Smooth muscle cell (in vitro differentiated cells): ENCODE measurements at regions not wholly inside any gene's neighbourhood (a gene's known extent, or its start where the extent isn't known, plus 50 kb on each side); places are given as distances from the start of the nearest gene placed in this dataset.
"Not testable (repeated sequence)": the region's sequence is repeated elsewhere in the genome, so short reads cannot be mapped to it uniquely, and the experiment has no call there.

Source experiments
- DNase-seq: peaks from one replicate; lab custom pipeline; 2025; ENCODE audit not compliant: unreplicated experiment; lab: John Stamatoyannopoulos, UW
- H2AFZ ChIP-seq: fragments of 200-600 bp; sonication (generic); 2 replicates; pipeline ENCODE4 v1.6.0; 2016; ENCODE audit warnings: antibody characterized with exemption, low read depth, mild to moderate bottlenecking
- H3F3A ChIP-seq: fragments of 200-600 bp; sonication (generic); 2 replicates; pipeline ENCODE4 v1.6.0; 2017; ENCODE audit warnings: antibody characterized with exemption, low read depth
- H3K27ac ChIP-seq: fragments of 200-600 bp; sonication (generic); 2 replicates; pipeline ENCODE4 v1.5.1; 2016; ENCODE audit warnings: low read depth, mild to moderate bottlenecking
- H3K27me3 ChIP-seq: fragments of 200-600 bp; sonication (generic); 2 replicates; pipeline ENCODE4 v1.6.1; 2016; ENCODE audit warnings: low read depth, mild to moderate bottlenecking
- H3K36me3 ChIP-seq: fragments of 200-600 bp; sonication (generic); 2 replicates; pipeline ENCODE4 v1.5.1; 2016; ENCODE audit warnings: low read depth
- H3K4me1 ChIP-seq: fragments of 200-600 bp; sonication (generic); 2 replicates; pipeline ENCODE4 v1.5.1; 2016; ENCODE audit warnings: low read depth
- H3K4me2 ChIP-seq: fragments of 200-600 bp; sonication (generic); 2 replicates; pipeline ENCODE4 v1.6.0; 2016; ENCODE audit warnings: mild to moderate bottlenecking
- H3K4me3 ChIP-seq: fragments of 200-600 bp; sonication (generic); 2 replicates; pipeline ENCODE4 v1.5.1; 2016; ENCODE audit warnings: mild to moderate bottlenecking
- H3K79me2 ChIP-seq: fragments of 200-600 bp; sonication (generic); 2 replicates; pipeline ENCODE4 v1.6.0; 2016; ENCODE audit warnings: low read depth, mild to moderate bottlenecking
- H3K9ac ChIP-seq: fragments of 200-600 bp; sonication (generic); 2 replicates; pipeline ENCODE4 v1.6.0; 2016; ENCODE audit warnings: low read depth
- H3K9me3 ChIP-seq: fragments of 200-600 bp; sonication (generic); replicated peaks from 2 replicates; pipeline ENCODE4 v1.5.1; 2016; ENCODE audit warnings: low read depth
- H4K20me1 ChIP-seq: fragments of 200-600 bp; sonication (generic); 2 replicates; pipeline ENCODE4 v1.6.0; 2016; ENCODE audit warnings: low read depth
- CTCF ChIP-seq: fragments of 200-600 bp; sonication (generic); IDR thresholded peaks from 2 replicates; pipeline ENCODE4 v1.5.1; 2017; ENCODE audit warnings: borderline replicate concordance, mild to moderate bottlenecking, antibody characterized with exemption; ENCODE audit not compliant: insufficient read depth, poor library complexity, severe bottlenecking
- WGBS: methylation state at CpG from one replicate; pipeline ENCODE4 v1.1.7; 2016; ENCODE audit warnings: low lambda C conversion rate; 5-methylcytosine and 5-hydroxymethylcytosine counted together

GRCh38 chr5:126056851-126057622, 366.2 kb upstream of the GRAMD2B start:
- H3K36me3 ChIP-seq = no peaks in the 10 kb centered on the region
- no peak for TF ChIP-seq CTCF
- H3K27me3 ChIP-seq = no peaks in the 10 kb centered on the region
- H3F3A ChIP-seq = no peaks in the 10 kb centered on the region
- 76% methylated on average over 13 of the region's 13 CpGs for WGBS
- H3K4me3 ChIP-seq = no peak overlapping the region
- H4K20me1 ChIP-seq = no peaks in the 10 kb centered on the region
- no peak overlapping the region for H3K27ac ChIP-seq
- no peaks in the 10 kb centered on the region for H3K79me2 ChIP-seq
- H3K9me3 ChIP-seq = no peaks in the 10 kb centered on the region
- DNase-seq = no peak
- H3K4me1 ChIP-seq = peaks cover 7% of the 10 kb centered on the region
- no peak overlapping the region for H3K4me2 ChIP-seq
- H2AFZ ChIP-seq = no peak overlapping the region
- H3K9ac ChIP-seq = no peak overlapping the region

GRCh38 chr5:126058392-126058791, 364.8 kb upstream of the GRAMD2B start:
- H3F3A ChIP-seq, H2AFZ ChIP-seq, H3K27ac ChIP-seq, H3K27me3 ChIP-seq, H3K36me3 ChIP-seq, H3K4me2 ChIP-seq, DNase-seq, H3K4me1 ChIP-seq, H3K9ac ChIP-seq, H3K79me2 ChIP-seq, H3K9me3 ChIP-seq, H4K20me1 ChIP-seq, H3K4me3 ChIP-seq: not testable (repeated sequence)
- WGBS = 97% methylated on average over 5 of the region's 5 CpGs

- H3K36me3 ChIP-seq = no peaks in the 10 kb centered on the region
- DNase-seq = no peak
- no peaks in the 10 kb centered on the region for H3K4me1 ChIP-seq
- TF ChIP-seq CTCF = no peak
- 0% methylated on average over 1 of the region's 1 CpG for WGBS
- no peaks in the 10 kb centered on the region for H3K9me3 ChIP-seq
- H3K79me2 ChIP-seq = no peaks in the 10 kb centered on the region
- H3K4me3 ChIP-seq = no peak overlapping the region
- H2AFZ ChIP-seq = no peak overlapping the region
- H3K27me3 ChIP-seq = no peaks in the 10 kb centered on the region
- no peaks in the 10 kb centered on the region for H3F3A ChIP-seq
- H3K9ac ChIP-seq = no peak overlapping the region
- no peaks in the 10 kb centered on the region for H4K20me1 ChIP-seq
- no peak overlapping the region for H3K27ac ChIP-seq
- no peak overlapping the region for H3K4me2 ChIP-seq
Measured at GRCh38 chr5:126062398-126063221, 360.6 kb upstream of the GRAMD2B start.

- H3K27me3 ChIP-seq = no peaks in the 10 kb centered on the region
- no peak for TF ChIP-seq CTCF
- H3K4me3 ChIP-seq = no peak overlapping the region
- no peaks in the 10 kb centered on the region for H3F3A ChIP-seq
- H4K20me1 ChIP-seq = no peaks in the 10 kb centered on the region
- H3K9me3 ChIP-seq = no peaks in the 10 kb centered on the region
- no peak overlapping the region for H3K4me2 ChIP-seq
- H2AFZ ChIP-seq = no peak overlapping the region
- H3K9ac ChIP-seq = no peak overlapping the region
- no peak overlapping the region for H3K27ac ChIP-seq
- no peak for DNase-seq
- no peaks in the 10 kb centered on the region for H3K4me1 ChIP-seq
- H3K79me2 ChIP-seq = no peaks in the 10 kb centered on the region
- H3K36me3 ChIP-seq = no peaks in the 10 kb centered on the region
- 96% methylated on average over 3 of the region's 3 CpGs for WGBS
Measured at GRCh38 chr5:126065061-126065460, 358.1 kb upstream of the GRAMD2B start.
